ENCODE measurements at regions not wholly inside any gene's neighbourhood (a gene's known extent, or its start where the extent isn't known, plus 50 kb on each side); places are given as distances from the start of the nearest gene placed in this dataset.
"Not testable (repeated sequence)": the region's sequence is repeated elsewhere in the genome, so short reads cannot be mapped to it uniquely, and the experiment has no call there.

DNA sequence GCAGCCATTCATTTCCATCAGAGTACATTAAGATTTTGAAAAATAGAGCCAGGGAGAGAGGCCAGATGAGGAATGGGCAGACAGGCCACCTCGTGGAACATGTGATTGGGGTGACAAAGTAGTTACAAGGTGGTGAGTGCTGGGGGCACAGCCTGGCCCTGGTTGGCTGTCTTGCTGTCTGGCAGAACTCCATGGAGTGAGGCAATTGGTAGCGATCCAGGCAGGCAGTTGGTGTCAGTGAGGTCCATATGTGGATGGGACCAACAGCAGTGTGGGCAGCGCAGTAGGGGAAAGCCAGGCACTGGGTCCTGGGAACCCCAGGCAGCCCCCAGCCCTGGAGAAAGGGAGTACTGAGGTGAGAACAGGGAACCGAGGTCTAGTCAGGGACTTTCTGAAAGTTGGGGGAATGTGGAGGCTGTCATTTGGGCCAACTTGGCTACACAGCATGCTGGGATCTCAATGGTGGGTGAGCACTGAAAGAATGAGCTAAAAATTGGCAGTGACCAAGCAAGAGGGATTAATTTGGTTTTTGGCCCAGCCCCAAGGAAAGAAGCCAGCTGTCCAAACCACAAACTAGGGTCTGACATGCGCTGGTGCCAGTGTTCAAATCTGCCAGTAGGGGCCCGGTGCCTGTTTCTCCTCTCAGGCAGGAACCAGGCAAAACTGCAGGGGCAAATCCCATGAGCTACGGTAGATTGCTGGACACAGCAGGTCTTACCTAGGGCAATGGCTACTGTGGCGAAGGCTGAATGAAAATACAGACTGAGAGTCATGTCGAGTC is 61.4 kb upstream of the E2F3 start:
- no peak for DNase-seq
- no peak for ATAC-seq
- H3K36me3 ChIP-seq = no peaks in the 10 kb centered on the region
- no peak overlapping the region for H3K27ac ChIP-seq
- H3K9me3 ChIP-seq = no peaks in the 10 kb centered on the region
- H3K4me1 ChIP-seq = no peaks in the 10 kb centered on the region
- no peaks in the 10 kb centered on the region for H3K27me3 ChIP-seq
- H3K4me3 ChIP-seq = no peak overlapping the region
- intact Hi-C loops (cut with DNase I) = no loop called here
- TF ChIP-seq, protein P1, sequence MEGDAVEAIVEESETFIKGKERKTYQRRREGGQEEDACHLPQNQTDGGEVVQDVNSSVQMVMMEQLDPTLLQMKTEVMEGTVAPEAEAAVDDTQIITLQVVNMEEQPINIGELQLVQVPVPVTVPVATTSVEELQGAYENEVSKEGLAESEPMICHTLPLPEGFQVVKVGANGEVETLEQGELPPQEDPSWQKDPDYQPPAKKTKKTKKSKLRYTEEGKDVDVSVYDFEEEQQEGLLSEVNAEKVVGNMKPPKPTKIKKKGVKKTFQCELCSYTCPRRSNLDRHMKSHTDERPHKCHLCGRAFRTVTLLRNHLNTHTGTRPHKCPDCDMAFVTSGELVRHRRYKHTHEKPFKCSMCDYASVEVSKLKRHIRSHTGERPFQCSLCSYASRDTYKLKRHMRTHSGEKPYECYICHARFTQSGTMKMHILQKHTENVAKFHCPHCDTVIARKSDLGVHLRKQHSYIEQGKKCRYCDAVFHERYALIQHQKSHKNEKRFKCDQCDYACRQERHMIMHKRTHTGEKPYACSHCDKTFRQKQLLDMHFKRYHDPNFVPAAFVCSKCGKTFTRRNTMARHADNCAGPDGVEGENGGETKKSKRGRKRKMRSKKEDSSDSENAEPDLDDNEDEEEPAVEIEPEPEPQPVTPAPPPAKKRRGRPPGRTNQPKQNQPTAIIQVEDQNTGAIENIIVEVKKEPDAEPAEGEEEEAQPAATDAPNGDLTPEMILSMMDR (IDR thresholded peaks at IDR 0.05) = no peak

DNA sequence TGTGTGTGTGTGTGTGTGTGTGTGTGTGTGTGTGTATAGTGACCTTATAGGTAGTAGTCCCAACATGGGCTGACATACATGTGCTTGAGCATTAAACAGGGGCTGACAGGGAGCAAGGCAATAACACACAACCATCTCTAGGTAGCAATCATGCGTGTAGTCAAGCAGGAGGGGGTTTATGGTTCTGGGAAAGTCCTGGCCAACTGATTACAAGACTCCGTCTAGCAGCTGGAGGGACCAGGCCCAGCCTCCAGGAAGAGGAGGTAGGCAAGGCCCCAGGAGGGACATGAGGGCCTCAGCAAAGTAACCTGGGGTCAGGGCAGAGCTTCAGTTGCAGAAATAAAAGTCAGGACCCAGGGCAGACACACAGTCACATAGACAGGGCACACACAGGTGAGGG is 60.6 kb upstream of the E2F3 start:
- ATAC-seq (no peak), DNase-seq (no peak)
- Histone ChIP-seq H3K27ac (no peak overlapping the region), H3K36me3 (no peaks in the 10 kb centered on the region), H3K4me3 (no peak overlapping the region), H3K4me1 (no peaks in the 10 kb centered on the region), H3K27me3 (no peaks in the 10 kb centered on the region), H3K9me3 (no peaks in the 10 kb centered on the region)
- intact Hi-C loops (cut with DNase I) = no loop called here
- TF ChIP-seq, protein P1 (IDR thresholded peaks at IDR 0.05) = no peak

DNA sequence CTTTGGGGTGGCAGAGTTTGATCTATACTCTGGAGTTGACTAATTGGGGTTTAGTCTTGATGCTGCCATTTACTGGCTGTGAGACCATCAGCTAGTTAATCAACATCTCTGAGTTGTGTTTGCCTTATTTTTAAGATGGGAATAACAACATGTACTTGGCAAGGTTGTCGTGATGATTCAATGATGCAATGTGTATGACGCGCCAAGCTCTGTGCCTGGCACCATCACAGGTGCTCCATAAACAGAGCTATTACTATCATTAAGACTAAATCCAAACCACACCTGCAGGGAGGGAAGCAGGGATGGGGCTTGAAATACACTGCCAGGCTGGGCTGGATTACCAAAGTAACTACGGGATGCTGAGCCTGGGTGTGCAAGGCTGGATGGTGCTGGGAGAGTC is 60.1 kb upstream of the E2F3 start:
- ATAC-seq = no peak
- H3K4me3 ChIP-seq = no peak overlapping the region
- no peak overlapping the region for H3K27ac ChIP-seq
- no peaks in the 10 kb centered on the region for H3K27me3 ChIP-seq
- no peaks in the 10 kb centered on the region for H3K9me3 ChIP-seq
- TF ChIP-seq, protein P1 (IDR thresholded peaks at IDR 0.05) = no peak
- intact Hi-C loops (cut with DNase I) = no loop called here
- no peak for DNase-seq
- no peaks in the 10 kb centered on the region for H3K36me3 ChIP-seq
- no peaks in the 10 kb centered on the region for H3K4me1 ChIP-seq

DNA sequence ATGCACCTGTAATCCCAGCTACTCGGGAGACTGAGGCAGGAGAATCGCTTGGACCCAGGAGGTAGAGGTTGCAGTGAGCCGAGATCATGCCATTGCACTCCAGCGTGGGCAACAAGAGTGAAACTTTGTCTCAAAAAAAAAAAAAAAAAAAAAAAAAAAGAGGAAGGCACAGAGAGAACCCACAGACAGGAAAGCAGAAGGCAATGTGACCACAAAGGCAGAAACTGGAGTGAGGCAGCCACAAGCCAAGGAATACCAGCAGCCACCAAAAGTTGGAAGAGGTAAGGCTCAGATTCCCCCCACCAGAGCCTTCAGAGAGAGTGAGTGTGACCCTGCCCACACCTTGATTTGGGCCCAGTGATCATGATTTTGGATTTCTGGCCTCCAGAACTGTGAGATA is 54.7 kb upstream of the E2F3 start:
- H3K27me3 ChIP-seq; H3K36me3 ChIP-seq; H3K9me3 ChIP-seq; H3K4me3 ChIP-seq; intact Hi-C loops (cut with DNase I); DNase-seq; H3K27ac ChIP-seq; ATAC-seq; H3K4me1 ChIP-seq: not testable (repeated sequence)

DNA sequence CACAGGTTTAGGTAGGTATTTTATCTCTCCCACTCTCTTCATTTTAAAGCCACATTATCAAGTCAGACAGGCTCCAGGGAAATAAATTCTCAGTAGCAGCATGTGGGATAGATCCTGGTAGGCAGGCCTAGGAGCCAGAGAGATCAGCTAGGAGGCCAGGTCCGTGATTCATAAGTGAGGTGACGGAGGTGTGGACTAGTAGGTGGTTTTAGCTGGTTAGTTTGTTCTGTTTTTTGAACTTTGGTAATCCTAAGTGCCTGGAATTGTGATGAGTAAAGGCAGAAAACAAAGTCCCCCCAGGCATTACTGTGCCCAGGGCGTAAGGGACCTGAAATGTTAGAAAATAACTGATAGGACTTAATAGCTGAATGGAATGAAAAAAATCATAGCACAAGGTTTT is 53.6 kb upstream of the E2F3 start:
- no peak for DNase-seq
- ATAC-seq = no peak
- no peaks in the 10 kb centered on the region for H3K36me3 ChIP-seq
- TF ChIP-seq, protein P1 (IDR thresholded peaks at IDR 0.05) = no peak
- H3K27ac ChIP-seq = no peak overlapping the region
- peaks cover 0 to under 1% of the 10 kb centered on the region in 2 donors for H3K9me3 ChIP-seq
- H3K4me3 ChIP-seq = no peak overlapping the region
- H3K4me1 ChIP-seq = no peaks in the 10 kb centered on the region
- H3K27me3 ChIP-seq = no peaks in the 10 kb centered on the region
- intact Hi-C loops (cut with DNase I) = no loop called here

DNA sequence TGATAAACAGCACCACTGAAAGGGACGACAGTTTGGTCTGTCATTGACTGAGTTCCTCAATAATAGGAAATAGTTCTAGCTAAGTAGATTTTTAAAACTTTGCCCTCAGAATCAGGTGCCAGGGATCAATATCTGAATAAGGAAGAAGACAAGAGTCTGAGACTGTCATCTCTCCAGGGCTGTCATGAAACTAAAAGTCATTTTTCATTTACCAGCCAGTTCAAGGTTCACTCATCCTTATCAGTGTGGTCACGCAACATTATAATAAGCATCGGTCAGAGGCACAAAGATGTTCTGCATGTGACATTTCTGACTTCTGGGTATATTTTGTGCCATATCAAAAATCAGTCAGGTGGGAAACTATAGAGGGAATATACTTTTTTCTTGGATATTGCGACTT is 52.5 kb upstream of the E2F3 start:
- DNase-seq = no peak

More for the DNA sequence above, 52.5 kb upstream of the E2F3 start:
- intact Hi-C loops (cut with DNase I) = no loop called here
- Histone ChIP-seq H3K27me3 (no peaks in the 10 kb centered on the region), H3K36me3 (no peaks in the 10 kb centered on the region), H3K9me3 (peaks cover 0 to 8% of the 10 kb centered on the region in 2 donors), H3K27ac (no peak overlapping the region), H3K4me3 (no peak overlapping the region), H3K4me1 (no peaks in the 10 kb centered on the region)
- no peak for ATAC-seq
- TF ChIP-seq, protein P1 (IDR thresholded peaks at IDR 0.05) = no peak

All from left lung (tissue), 4 donors.